GM06990 (cell line): ENCODE measurements at regions not wholly inside any gene's neighbourhood (a gene's known extent, or its start where the extent isn't known, plus 50 kb on each side); places are given as distances from the start of the nearest gene placed in this dataset.

ENCODE experiments used
- DNase-seq: peaks from one replicate; pipeline ENCODE4 v3.0.0-alpha.2; 2011; ENCODE audit not compliant: insufficient read length; ENCODE audit errors: extremely low read depth
- H3K27me3 ChIP-seq: replicated peaks from 2 replicates; pipeline ENCODE4 v1.6.0; 2011; ENCODE audit warnings: low read length; ENCODE audit not compliant: control insufficient read depth, insufficient read depth
- H3K36me3 ChIP-seq: 2 replicates; pipeline ENCODE4 v1.5.1; 2011; ENCODE audit warnings: low read length; ENCODE audit not compliant: control insufficient read depth, insufficient read depth
- H3K4me3 ChIP-seq: replicated peaks from 2 replicates; pipeline ENCODE4 v1.5.1; 2011; ENCODE audit warnings: low read depth, mild to moderate bottlenecking, control low read depth, low read length
- CTCF ChIP-seq: IDR thresholded peaks from 2 replicates; pipeline ENCODE4 v1.5.1; 2011; ENCODE audit warnings: low read length, control low read depth, mild to moderate bottlenecking, inconsistent platforms; ENCODE audit not compliant: insufficient read depth, poor library complexity, severe bottlenecking

- Histone ChIP-seq H3K27me3 (no peaks in the 10 kb centered on the region; the same call in 1 of the 2 replicates), H3K36me3 (no peaks in the 10 kb centered on the region), H3K4me3 (no peak overlapping the region)
- TF ChIP-seq CTCF: no peak
- no peak for DNase-seq
These were observed 101.1 kb upstream of the CDYL start for GRCh38 chr6:4675121-4675520.

GRCh38 chr6:4673861-4674260, 102.3 kb upstream of the CDYL start:
- DNase-seq: no peak
- H3K36me3 ChIP-seq: no peaks in the 10 kb centered on the region
- TF ChIP-seq CTCF: no peak
- H3K27me3 ChIP-seq: no peaks in the 10 kb centered on the region; the same call in 1 of the 2 replicates
- H3K4me3 ChIP-seq: no peak overlapping the region

- no peak for DNase-seq
- H3K36me3 ChIP-seq: no peaks in the 10 kb centered on the region
- no peak for TF ChIP-seq CTCF
- no peak overlapping the region for H3K4me3 ChIP-seq
- no peaks in the 10 kb centered on the region for H3K27me3 ChIP-seq
These were observed 103.4 kb upstream of the CDYL start for GRCh38 chr6:4672772-4673171.

GRCh38 chr6:4671587-4672115, 104.6 kb upstream of the CDYL start:
- Histone ChIP-seq H3K36me3 (no peaks in the 10 kb centered on the region), H3K4me3 (no peak overlapping the region), H3K27me3 (no peaks in the 10 kb centered on the region)
- TF ChIP-seq CTCF: no peak
- DNase-seq: no peak

- no peaks in the 10 kb centered on the region for H3K27me3 ChIP-seq
- DNase-seq: no peak
- no peak for TF ChIP-seq CTCF
- no peak overlapping the region for H3K4me3 ChIP-seq
- no peaks in the 10 kb centered on the region for H3K36me3 ChIP-seq
These were observed 105.3 kb upstream of the CDYL start for GRCh38 chr6:4670824-4671409.

GRCh38 chr6:4670290-4670689, 105.9 kb upstream of the CDYL start:
- TF ChIP-seq CTCF: no peak
- Histone ChIP-seq H3K4me3 (no peak overlapping the region), H3K36me3 (no peaks in the 10 kb centered on the region), H3K27me3 (no peaks in the 10 kb centered on the region; the same call in 1 of the 2 replicates)
- no peak for DNase-seq
